ENCODE measurements at regions not wholly inside any gene's neighbourhood (a gene's known extent, or its start where the extent isn't known, plus 50 kb on each side); places are given as distances from the start of the nearest gene placed in this dataset.

- no peak for TF ChIP-seq SP1 (IDR thresholded peaks at IDR 0.05)
- TF ChIP-seq ELF4 (IDR thresholded peaks at IDR 0.05), result no peak
- no peak for TF ChIP-seq FOXK2 (IDR thresholded peaks at IDR 0.05)
- TF ChIP-seq FOXA1 (IDR thresholded peaks at IDR 0.05), result no peak
- no peak for TF ChIP-seq SUZ12 (IDR thresholded peaks at IDR 0.05)
- TF ChIP-seq PKNOX1 (IDR thresholded peaks at IDR 0.05), result no peak
- TF ChIP-seq BHLHE40 (IDR thresholded peaks at IDR 0.05; ENCODE audit: borderline replicate concordance), result no peak
- TF ChIP-seq LEF1 (IDR thresholded peaks at IDR 0.05; ENCODE audit: borderline replicate concordance), result no peak
- no peak for TF ChIP-seq L3MBTL2 (conservative IDR thresholded peaks at IDR 0.05)
- TF ChIP-seq TARDBP (IDR thresholded peaks at IDR 0.05), result no peak
- TF ChIP-seq ZNF384 (IDR thresholded peaks at IDR 0.05), result no peak
- TF ChIP-seq NFRKB (IDR thresholded peaks at IDR 0.05), result no peak
- no peak for TF ChIP-seq ARNT (IDR thresholded peaks at IDR 0.05)
Measured at GRCh38 chr1:98325646-98326440, 335.7 kb upstream of the SNX7 start.
